Gastroesophageal sphincter (tissue), 4 donors: ENCODE measurements at regions not wholly inside any gene's neighbourhood (a gene's known extent, or its start where the extent isn't known, plus 50 kb on each side); places are given as distances from the start of the nearest gene placed in this dataset.
A peak's percentile ranks its signal among the peaks of the same experiment; 100 is the strongest.

Experiments
- ATAC-seq: fragments of 150-250 bp; one replicate; pipeline ENCODE4 v1.9.1; 2016; ENCODE audit warnings: mild to moderate bottlenecking, moderate library complexity
- H3K27ac ChIP-seq, 4 donors: fragments of 200-600 bp; sonication (generic) in 3 of 4; 1 replicate in 3 of 4; 2 replicates in 1 of 4; pipeline ENCODE4 v1.5.1; 2016 to 2019
- H3K27me3 ChIP-seq: fragments of 200-600 bp; sonication (generic); one replicate; pipeline ENCODE4 v1.5.1; 2019
- H3K36me3 ChIP-seq, 2 donors: fragments of 200-600 bp; sonication (generic); one replicate each; pipeline ENCODE4 v1.5.1; 2019; ENCODE audit warnings: control low read depth in 1 of 2
- H3K4me1 ChIP-seq, 3 donors: fragments of 200-600 bp; sonication (generic); 1 replicate in 2 of 3; 2 replicates in 1 of 3; pipeline ENCODE4 v1.5.1; 2016 to 2019; ENCODE audit warnings: control low read depth in 2 of 3
- H3K4me3 ChIP-seq, 2 donors: fragments of 200-600 bp; sonication (generic); one replicate each; pipeline ENCODE4 v1.5.1; 2019; ENCODE audit warnings: mild to moderate bottlenecking in 1 of 2, moderate library complexity in 1 of 2
- H3K9me3 ChIP-seq, 3 donors: fragments of 200-600 bp; sonication (generic); one replicate each; pipeline ENCODE4 v1.5.1; 2017 to 2019; ENCODE audit warnings: control low read depth in 2 of 3
- EP300 ChIP-seq: sonication (generic); formaldehyde crosslinking; IDR thresholded peaks from one replicate; pipeline ENCODE4 v1.6.1; 2017; ENCODE audit warnings: antibody characterized with exemption, mild to moderate bottlenecking
- POLR2A ChIP-seq, 2 donors: fragments of 450-650 bp; IDR thresholded peaks; one replicate each; pipeline ENCODE4 v1.6.1; 2017; ENCODE audit warnings: antibody characterized with exemption in 2 of 2, mild to moderate bottlenecking in 2 of 2, moderate library complexity in 1 of 2
- POLR2AphosphoS5 ChIP-seq: sonication (generic); formaldehyde crosslinking; IDR thresholded peaks from one replicate; pipeline ENCODE4 v1.6.1; 2017; ENCODE audit warnings: antibody characterized with exemption
- WGBS, 2 donors: methylation state at CpG; one replicate each; pipeline ENCODE4 v1.1.5; 2018; ENCODE audit warnings: low coverage in 1 of 2; 5-methylcytosine and 5-hydroxymethylcytosine counted together
- TF ChIP-seq, protein P1 (sequence below), 4 experiments: fragments of 200-600 bp in 2 of 4; fragments of 450-650 bp in 2 of 4; sonication (generic) in 1 of 4; IDR thresholded peaks; one replicate each; pipeline ENCODE4 v1.5.1; 2017 to 2019; ENCODE audit warnings: antibody characterized with exemption in 4 of 4, mild to moderate bottlenecking in 2 of 4, moderate library complexity in 2 of 4

DNA sequence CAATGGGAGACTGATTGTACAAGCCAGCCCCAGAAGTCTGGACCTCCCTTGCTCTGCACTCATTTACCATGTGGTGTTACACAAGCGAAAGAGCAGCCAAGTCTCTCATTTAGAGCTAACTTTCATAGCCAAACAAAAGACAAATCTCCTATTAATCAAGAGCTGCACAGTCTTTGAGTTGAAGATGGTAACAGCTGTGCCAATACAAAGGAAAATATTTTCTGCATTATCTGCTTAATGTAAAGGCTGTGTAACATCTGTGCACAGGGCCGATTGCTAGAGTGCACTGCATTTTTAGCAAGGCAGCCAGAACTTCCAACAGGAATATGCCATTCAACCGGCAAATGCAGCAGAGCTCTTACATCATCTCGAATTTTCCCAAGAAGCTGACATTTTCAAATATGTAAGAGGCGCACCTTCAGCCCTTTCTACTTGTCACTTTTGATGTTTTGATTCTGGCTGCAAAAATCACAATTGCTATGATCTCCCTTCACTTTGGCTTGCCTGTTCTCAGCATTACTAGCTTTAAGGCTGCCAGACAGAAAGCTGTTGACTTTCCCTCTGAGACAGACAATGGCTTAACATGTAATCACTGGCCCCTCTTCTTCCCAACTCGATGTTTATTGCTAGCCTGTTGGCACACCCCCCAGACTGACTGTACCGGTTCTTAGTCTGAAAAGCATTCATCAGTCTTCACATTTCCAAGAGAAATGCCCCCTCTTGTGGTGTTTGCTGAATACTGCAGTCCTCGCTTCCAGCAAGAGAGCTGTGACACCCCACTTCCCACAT lies 96.9 kb upstream of the TANK start:
- TF ChIP-seq EP300 (no peak), POLR2AphosphoS5 (peak; percentile 41)
- TF ChIP-seq, protein P1, sequence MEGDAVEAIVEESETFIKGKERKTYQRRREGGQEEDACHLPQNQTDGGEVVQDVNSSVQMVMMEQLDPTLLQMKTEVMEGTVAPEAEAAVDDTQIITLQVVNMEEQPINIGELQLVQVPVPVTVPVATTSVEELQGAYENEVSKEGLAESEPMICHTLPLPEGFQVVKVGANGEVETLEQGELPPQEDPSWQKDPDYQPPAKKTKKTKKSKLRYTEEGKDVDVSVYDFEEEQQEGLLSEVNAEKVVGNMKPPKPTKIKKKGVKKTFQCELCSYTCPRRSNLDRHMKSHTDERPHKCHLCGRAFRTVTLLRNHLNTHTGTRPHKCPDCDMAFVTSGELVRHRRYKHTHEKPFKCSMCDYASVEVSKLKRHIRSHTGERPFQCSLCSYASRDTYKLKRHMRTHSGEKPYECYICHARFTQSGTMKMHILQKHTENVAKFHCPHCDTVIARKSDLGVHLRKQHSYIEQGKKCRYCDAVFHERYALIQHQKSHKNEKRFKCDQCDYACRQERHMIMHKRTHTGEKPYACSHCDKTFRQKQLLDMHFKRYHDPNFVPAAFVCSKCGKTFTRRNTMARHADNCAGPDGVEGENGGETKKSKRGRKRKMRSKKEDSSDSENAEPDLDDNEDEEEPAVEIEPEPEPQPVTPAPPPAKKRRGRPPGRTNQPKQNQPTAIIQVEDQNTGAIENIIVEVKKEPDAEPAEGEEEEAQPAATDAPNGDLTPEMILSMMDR (IDR thresholded peaks at IDR 0.05) = peak; percentile 85 to 89 (median 86)
- Histone ChIP-seq H3K27me3 (no peaks in the 10 kb centered on the region), H3K4me3 (no peak overlapping the region), H3K27ac (peak overlapping the region in 3 of 4 donors; percentile 34 to 46 (median 45)), H3K36me3 (no peaks in the 10 kb centered on the region), H3K4me1 (peaks cover 0 to 20% (median 10%) of the 10 kb centered on the region in 3 donors), H3K9me3 (no peaks in the 10 kb centered on the region)
- WGBS, 2 donors = 5 to 25% methylated on average over 7 of the region's 8 CpGs
- ATAC-seq = peak; percentile 87

DNA sequence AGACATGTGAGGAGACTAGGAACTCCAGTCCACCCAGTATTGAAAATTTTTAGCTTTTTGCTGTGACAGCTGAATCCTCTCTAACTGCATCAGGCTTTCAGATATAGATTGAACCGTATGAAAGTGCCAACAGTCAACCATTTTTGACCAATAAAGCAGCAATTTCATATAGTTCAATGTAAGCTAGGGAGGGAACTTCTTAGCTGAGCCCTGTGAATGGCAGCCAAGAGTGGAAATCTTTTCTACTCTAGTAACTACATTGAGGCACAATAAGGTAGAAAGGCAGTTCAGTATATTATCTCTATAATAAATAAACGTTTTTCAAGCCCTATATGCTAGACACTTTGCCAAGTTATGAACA lies 96.3 kb upstream of the TANK start:
- Histone ChIP-seq H3K9me3 (no peaks in the 10 kb centered on the region), H3K36me3 (no peaks in the 10 kb centered on the region), H3K27me3 (no peaks in the 10 kb centered on the region), H3K4me3 (no peak overlapping the region), H3K27ac (peak overlapping the region in 3 of 4 donors; percentile 28 to 46 (median 45)), H3K4me1 (peaks cover 0 to 20% (median 10%) of the 10 kb centered on the region in 3 donors)
- 3 to 23% methylated on average over 2 of the region's 2 CpGs for WGBS, 2 donors
- ATAC-seq = no peak
- no peak for TF ChIP-seq EP300
- TF ChIP-seq, protein P1 (IDR thresholded peaks at IDR 0.05) = no peak
- no peak for TF ChIP-seq POLR2A (IDR thresholded peaks at IDR 0.05)
- TF ChIP-seq POLR2AphosphoS5 = no peak

DNA sequence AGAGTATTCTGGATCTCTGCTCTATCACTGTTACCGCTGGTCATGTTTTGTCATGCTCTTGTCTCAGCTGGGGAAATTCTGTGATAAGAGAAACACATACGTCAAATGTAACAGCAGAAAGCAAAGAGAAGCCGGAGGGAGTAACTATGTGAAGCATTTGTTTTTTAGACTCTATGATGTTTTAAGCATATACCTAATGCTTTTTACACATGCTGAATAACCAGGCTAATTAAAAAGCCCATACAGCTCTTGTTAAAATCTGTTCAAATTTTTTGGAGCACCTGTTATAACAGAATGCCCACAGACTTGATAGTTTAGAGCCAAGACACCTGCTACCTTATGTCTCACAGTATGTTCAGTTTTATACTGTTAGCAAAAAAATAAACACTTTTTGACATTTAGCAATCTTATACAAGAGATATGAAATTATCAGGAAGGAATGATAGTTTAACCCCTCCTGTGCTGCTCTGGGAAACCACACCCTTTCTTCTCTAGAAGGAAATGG lies 92.3 kb upstream of the TANK start:
- WGBS, 2 donors = 79 to 91% methylated on average over 3 of the region's 3 CpGs
- ATAC-seq = no peak
- Histone ChIP-seq H3K27ac (no peak overlapping the region), H3K4me3 (no peak overlapping the region), H3K4me1 (peaks cover 0 to 13% (median 6%) of the 10 kb centered on the region in 3 donors), H3K36me3 (no peaks in the 10 kb centered on the region), H3K27me3 (no peaks in the 10 kb centered on the region), H3K9me3 (no peaks in the 10 kb centered on the region)
- TF ChIP-seq, protein P1 (IDR thresholded peaks at IDR 0.05) = no peak
- TF ChIP-seq EP300 = no peak
- no peak for TF ChIP-seq POLR2A (IDR thresholded peaks at IDR 0.05)
- no peak for TF ChIP-seq POLR2AphosphoS5

DNA sequence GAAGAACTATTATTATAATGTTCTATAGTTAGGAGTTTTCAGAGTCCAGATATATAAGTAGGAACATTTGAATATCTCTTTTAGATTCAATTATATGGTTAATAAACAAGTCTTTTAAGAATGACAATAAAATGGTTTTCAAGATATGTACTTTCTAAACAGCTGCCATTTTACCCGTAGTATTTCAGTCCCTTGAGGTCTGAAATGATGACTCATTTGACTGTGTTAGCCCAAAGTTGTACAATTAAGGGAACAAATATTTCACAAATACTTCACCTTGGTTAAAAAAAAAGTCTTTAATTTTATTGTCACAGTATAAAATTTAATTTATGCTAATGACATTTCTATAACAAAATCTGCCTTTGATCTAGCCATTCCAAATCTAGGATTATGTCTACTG lies 91.6 kb upstream of the TANK start:
- WGBS, 2 donors = 7 to 19% methylated on average over 1 of the region's 1 CpG
- Histone ChIP-seq H3K36me3 (no peaks in the 10 kb centered on the region), H3K27me3 (no peaks in the 10 kb centered on the region), H3K27ac (no peak overlapping the region), H3K9me3 (no peaks in the 10 kb centered on the region), H3K4me1 (peaks cover 0 to 6% (median 0%) of the 10 kb centered on the region in 3 donors), H3K4me3 (no peak overlapping the region)
- no peak for ATAC-seq
- TF ChIP-seq POLR2AphosphoS5 (no peak), POLR2A (IDR thresholded peaks at IDR 0.05) (no peak), EP300 (no peak)
- TF ChIP-seq, protein P1 (IDR thresholded peaks at IDR 0.05) = no peak
